Fibroblast of pulmonary artery (primary cell): ENCODE measurements at regions not wholly inside any gene's neighbourhood (a gene's known extent, or its start where the extent isn't known, plus 50 kb on each side); places are given as distances from the start of the nearest gene placed in this dataset.
"Not testable (repeated sequence)": the region's sequence is repeated elsewhere in the genome, so short reads cannot be mapped to it uniquely, and the experiment has no call there.

Source experiments
- DNase-seq: peaks from one replicate; pipeline ENCODE4 v3.0.0-alpha.2; 2010; ENCODE audit warnings: low read depth
- H3K4me3 ChIP-seq: replicated peaks from 2 replicates; pipeline ENCODE4 v1.5.1; 2011; ENCODE audit warnings: low read depth, mild to moderate bottlenecking, control low read depth, low read length, moderate library complexity
- CTCF ChIP-seq: IDR thresholded peaks from 2 replicates; pipeline ENCODE4 v1.5.1; 2011; ENCODE audit warnings: mild to moderate bottlenecking, control low read depth, low read length, inconsistent platforms; ENCODE audit errors: missing control alignments

- TF ChIP-seq CTCF = no peak
- DNase-seq = no peak
- H3K4me3 ChIP-seq = no peak overlapping the region
Observed at GRCh38 chr5:123945548-123945947, 433.6 kb downstream of the CSNK1G3 start.

- no peak for DNase-seq
- no peak for TF ChIP-seq CTCF
- no peak overlapping the region for H3K4me3 ChIP-seq
Observed at GRCh38 chr5:123943151-123943550, 431.2 kb downstream of the CSNK1G3 start.

GRCh38 chr5:123940416-123940815 is 428.4 kb downstream of the CSNK1G3 start:
- H3K4me3 ChIP-seq = no peak overlapping the region
- no peak for TF ChIP-seq CTCF
- no peak for DNase-seq

- TF ChIP-seq CTCF = peak; percentile 65
- H3K4me3 ChIP-seq = no peak overlapping the region
- peak; percentile 81 for DNase-seq
Observed at GRCh38 chr5:123937230-123937629, 425.3 kb downstream of the CSNK1G3 start.

- TF ChIP-seq CTCF = no peak
- no peak for DNase-seq
- no peak overlapping the region for H3K4me3 ChIP-seq
Observed at GRCh38 chr5:123936548-123936947, 424.6 kb downstream of the CSNK1G3 start.

DNA sequence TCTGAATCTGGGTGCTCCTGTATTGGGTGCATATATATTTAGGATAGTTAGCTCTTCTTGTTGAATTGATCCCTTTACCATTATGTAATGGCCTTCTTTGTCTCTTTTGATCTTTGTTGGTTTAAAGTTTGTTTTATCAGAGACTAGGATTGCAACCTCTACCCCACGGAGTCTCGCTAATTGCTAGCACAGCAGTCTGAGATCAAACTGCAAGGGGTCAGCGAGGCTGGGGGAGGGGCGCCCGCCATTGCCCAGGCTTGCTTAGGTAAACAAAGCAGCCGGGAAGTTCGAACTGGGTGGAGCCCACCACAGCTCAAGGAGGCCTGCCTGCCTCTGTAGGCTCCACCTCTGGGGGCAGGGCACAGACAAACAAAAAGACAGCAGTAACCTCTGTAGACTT is 421.8 kb downstream of the CSNK1G3 start:
- not testable (repeated sequence) for DNase-seq

DNA sequence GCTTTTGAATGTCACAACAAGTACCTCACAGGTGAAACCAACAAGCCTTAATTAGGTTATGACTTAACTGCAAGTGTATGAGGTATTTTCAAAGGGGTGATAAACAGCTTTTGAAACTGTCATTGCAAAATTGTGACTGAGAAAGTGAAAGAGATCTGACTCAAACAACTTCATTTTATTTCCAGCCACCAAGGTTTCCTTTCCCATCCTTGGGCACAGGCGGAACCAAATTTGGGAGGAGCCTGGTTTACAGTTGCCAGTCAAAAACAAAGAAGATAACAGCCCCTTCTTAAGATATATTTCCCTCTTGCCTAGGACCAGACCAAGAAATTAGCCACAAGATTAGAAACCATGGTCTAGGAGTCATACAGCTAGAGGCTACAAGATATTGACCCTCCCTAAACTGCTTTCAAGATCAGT is 417.1 kb downstream of the CSNK1G3 start:
- no peak for TF ChIP-seq CTCF
- H3K4me3 ChIP-seq = no peak overlapping the region
- DNase-seq = no peak

More for the DNA sequence above, 421.8 kb downstream of the CSNK1G3 start:
- H3K4me3 ChIP-seq = not testable (repeated sequence)
